Suppressor macrophage treated with lipopolysaccharide for 4 hours (primary cell): ENCODE measurements at regions not wholly inside any gene's neighbourhood (a gene's known extent, or its start where the extent isn't known, plus 50 kb on each side); places are given as distances from the start of the nearest gene placed in this dataset.
A peak's percentile ranks its signal among the peaks of the same experiment; 100 is the strongest.
"Not testable (repeated sequence)": the region's sequence is repeated elsewhere in the genome, so short reads cannot be mapped to it uniquely, and the experiment has no call there.

Source experiments
- DNase-seq: peaks from one replicate; pipeline ENCODE4 v3.0.0-alpha.2; 2020

GRCh38 chr9:13461414-13461991, 182.0 kb upstream of the MPDZ start:
- no peak for DNase-seq

- DNase-seq, result no peak
Measured at GRCh38 chr9:13459071-13459470, 179.6 kb upstream of the MPDZ start.

- DNase-seq, result no peak
Measured at GRCh38 chr9:13457795-13458194, 178.3 kb upstream of the MPDZ start.

GRCh38 chr9:13450723-13451122, 171.2 kb upstream of the MPDZ start:
- no peak for DNase-seq

GRCh38 chr9:13448482-13448881, 169.0 kb upstream of the MPDZ start:
- no peak for DNase-seq

GRCh38 chr9:13447843-13448422, 168.4 kb upstream of the MPDZ start:
- no peak for DNase-seq

- DNase-seq, result no peak
Measured at GRCh38 chr9:13446938-13447842, 167.7 kb upstream of the MPDZ start.

GRCh38 chr9:13446286-13446937, 166.9 kb upstream of the MPDZ start:
- no peak for DNase-seq

- no peak for DNase-seq
Measured at GRCh38 chr9:13445103-13445500, 165.6 kb upstream of the MPDZ start.

- DNase-seq, result no peak
Measured at GRCh38 chr9:13444245-13445102, 165.0 kb upstream of the MPDZ start.

- DNase-seq, result no peak
Measured at GRCh38 chr9:13443346-13444244, 164.1 kb upstream of the MPDZ start.

GRCh38 chr9:13439685-13440476, 160.4 kb upstream of the MPDZ start:
- DNase-seq, result no peak

GRCh38 chr9:13437866-13438265, 158.4 kb upstream of the MPDZ start:
- no peak for DNase-seq

GRCh38 chr9:13436591-13436990, 157.1 kb upstream of the MPDZ start:
- no peak for DNase-seq

GRCh38 chr9:13433453-13433852, 154.0 kb upstream of the MPDZ start:
- DNase-seq, result not testable (repeated sequence)

GRCh38 chr9:13432904-13433303, 153.4 kb upstream of the MPDZ start:
- peak; percentile 33 for DNase-seq

- DNase-seq, result no peak
Measured at GRCh38 chr9:13431692-13432091, 152.2 kb upstream of the MPDZ start.

- DNase-seq, result no peak
Measured at GRCh38 chr9:13431222-13431536, 151.7 kb upstream of the MPDZ start.

- DNase-seq, result no peak
Measured at GRCh38 chr9:13430368-13431221, 151.1 kb upstream of the MPDZ start.
